GM12891 (cell line): ENCODE measurements at regions not wholly inside any gene's neighbourhood (a gene's known extent, or its start where the extent isn't known, plus 50 kb on each side); places are given as distances from the start of the nearest gene placed in this dataset.

ENCODE experiments used
- POLR2A ChIP-seq: IDR thresholded peaks from 2 replicates; pipeline ENCODE4 v1.6.1; 2011; ENCODE audit warnings: low read depth, low read length, control low read depth
- POLR2AphosphoS5 ChIP-seq: IDR thresholded peaks from 2 replicates; pipeline ENCODE4 v1.6.1; 2011; ENCODE audit warnings: low read depth, low read length, control low read depth

DNA sequence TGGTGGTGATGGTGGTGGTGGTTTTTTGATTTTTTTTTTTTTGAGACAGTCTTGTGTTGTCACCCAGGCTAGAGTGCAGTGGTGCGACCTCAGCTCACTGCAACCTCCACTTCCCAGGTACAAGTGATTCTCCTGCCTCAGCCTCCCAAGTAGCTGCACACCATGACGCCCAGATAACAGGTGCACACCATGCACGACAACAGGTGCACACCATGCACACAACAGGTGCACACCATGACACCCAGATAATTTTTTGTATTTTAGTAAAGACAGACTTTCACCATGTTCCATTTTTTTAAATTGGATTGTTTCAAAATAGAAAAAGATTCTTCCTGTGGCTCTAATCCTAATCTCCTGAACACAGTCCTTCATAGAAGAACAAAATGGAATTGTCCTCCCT, 257.9 kb downstream of the ALDH8A1 start:
- no peak for TF ChIP-seq POLR2A
- TF ChIP-seq POLR2AphosphoS5: no peak
